ENCODE measurements at regions not wholly inside any gene's neighbourhood (a gene's known extent, or its start where the extent isn't known, plus 50 kb on each side); places are given as distances from the start of the nearest gene placed in this dataset.

- no peak overlapping the region for H2BK20ac ChIP-seq (ENCODE audit: low read depth, low read length, poor library complexity, severe bottlenecking)
- H4K91ac ChIP-seq (ENCODE audit: insufficient read length, low read depth, low read length), result no peak overlapping the region
- H3K79me2 ChIP-seq (ENCODE audit: insufficient read depth, low read length), result no peaks in the 10 kb centered on the region
- H2BK120ac ChIP-seq (ENCODE audit: low read depth, low read length, poor library complexity, severe bottlenecking), result no peak overlapping the region
- Mint-ChIP-seq H3K4me3 (no peak overlapping the region), H3K27ac (no peak overlapping the region), H3K27me3 (ENCODE audit: low read depth) (no peaks in the 10 kb centered on the region), H3K9me3 (no peaks in the 10 kb centered on the region; a peak in 1 of 5 replicates), H3K4me1 (peaks cover 52 to 54% of the 10 kb centered on the region in 2 experiments), H3K36me3 (ENCODE audit: insufficient read depth in 1 of 3, low read depth in 3 of 3) (no peaks in the 10 kb centered on the region)
- H3K14ac ChIP-seq (ENCODE audit: insufficient read depth, low read length), result peak overlapping the region; percentile 51; the same call in 1 of the 2 replicates
- peak; percentile 39 for DNase-seq
- no peak overlapping the region for H2BK12ac ChIP-seq (ENCODE audit: insufficient read length, low read depth, low read length)
- no peaks in the 10 kb centered on the region for H3K23me2 ChIP-seq (ENCODE audit: insufficient read length, low read depth, low read length, poor library complexity, severe bottlenecking)
- H3K18ac ChIP-seq (ENCODE audit: insufficient read length, low read depth, low read length), result no peak overlapping the region
- H3T11ph ChIP-seq (ENCODE audit: low read length), result no peak overlapping the region
- H2AK5ac ChIP-seq (ENCODE audit: insufficient read length, low read length), result no peak overlapping the region
- H2BK15ac ChIP-seq (ENCODE audit: low read depth, low read length), result no peak overlapping the region
- no peaks in the 10 kb centered on the region for H3K9me3 ChIP-seq (ENCODE audit: control insufficient read depth, low read depth, low read length)
- no CpG with 5 or more reads among the region's 4 CpGs for WGBS (ENCODE audit: extremely low coverage, insufficient read length, low lambda C conversion rate)
- H3K23ac ChIP-seq (ENCODE audit: insufficient read length, low read depth, low read length), result no peak overlapping the region
- H3K56ac ChIP-seq (ENCODE audit: insufficient read length, low read depth, low read length), result no peak overlapping the region
- no peaks in the 10 kb centered on the region for H3K27me3 ChIP-seq (ENCODE audit: insufficient read depth, low read length)
- no peak overlapping the region for H4K5ac ChIP-seq (ENCODE audit: insufficient read length, low read depth, low read length)
- H3K4me1 ChIP-seq (ENCODE audit: insufficient read depth, low read length), result peaks cover 6% of the 10 kb centered on the region; the same call in 1 of the 2 replicates
- no peak overlapping the region for H3K4me2 ChIP-seq (ENCODE audit: insufficient read depth, insufficient read length, low read length)
- H2AFZ ChIP-seq (ENCODE audit: low read length), result no peak overlapping the region
- H2BK5ac ChIP-seq (ENCODE audit: insufficient read length, low read length), result no peak overlapping the region
- no peak for TF ChIP-seq CTCF (conservative IDR thresholded peaks at IDR 0.05)
- no peaks in the 10 kb centered on the region for H3K79me1 ChIP-seq (ENCODE audit: insufficient read depth, low read depth, low read length, poor library complexity, severe bottlenecking)
- H4K20me1 ChIP-seq (ENCODE audit: control insufficient read depth, insufficient read depth, insufficient read length), result no peaks in the 10 kb centered on the region
- no peak overlapping the region for H3K4ac ChIP-seq (ENCODE audit: low read depth, low read length)
- H3K27ac ChIP-seq (ENCODE audit: insufficient read length, low read depth, low read length), result no peak overlapping the region
- no peak overlapping the region for H3K9ac ChIP-seq (ENCODE audit: extremely low read depth, insufficient read length, low read length)
- no peak overlapping the region for H4K8ac ChIP-seq (replicated peaks; ENCODE audit: insufficient read length, low read depth, low read length)
Observed at GRCh38 chr9:120099065-120099464, 480.9 kb downstream of the CDK5RAP2 start.

Measured in H9 (cell line).